Endothelial cell of umbilical vein (primary cell): ENCODE measurements at regions not wholly inside any gene's neighbourhood (a gene's known extent, or its start where the extent isn't known, plus 50 kb on each side); places are given as distances from the start of the nearest gene placed in this dataset.

Experiments used
- POLR2A ChIP-seq: IDR thresholded peaks from 2 replicates; pipeline ENCODE4 v1.6.1; 2012; ENCODE audit warnings: low read depth, mild to moderate bottlenecking, control low read depth, low read length
- POLR2AphosphoS5 ChIP-seq: IDR thresholded peaks from 2 replicates; pipeline ENCODE4 v1.6.1; 2012; ENCODE audit warnings: low read depth, mild to moderate bottlenecking, control low read depth, low read length, moderate library complexity; ENCODE audit not compliant: insufficient read depth
- TF ChIP-seq, protein P1 (sequence below), 2 donors: IDR thresholded peaks; 1 replicate in 1 of 2; 2 replicates in 1 of 2; pipeline ENCODE4 v1.5.1; 2011; ENCODE audit warnings: low read length in 2 of 2, mild to moderate bottlenecking in 2 of 2, moderate library complexity in 2 of 2, control low read depth in 1 of 2, inconsistent platforms in 1 of 2, low read depth in 1 of 2; ENCODE audit not compliant: insufficient read depth in 1 of 2; ENCODE audit errors: extremely low read depth in 1 of 2
- TF ChIP-seq, protein P2 (sequence below): IDR thresholded peaks from 2 replicates; pipeline ENCODE4 v1.6.1; 2011; ENCODE audit not compliant: insufficient read depth, insufficient read length

DNA sequence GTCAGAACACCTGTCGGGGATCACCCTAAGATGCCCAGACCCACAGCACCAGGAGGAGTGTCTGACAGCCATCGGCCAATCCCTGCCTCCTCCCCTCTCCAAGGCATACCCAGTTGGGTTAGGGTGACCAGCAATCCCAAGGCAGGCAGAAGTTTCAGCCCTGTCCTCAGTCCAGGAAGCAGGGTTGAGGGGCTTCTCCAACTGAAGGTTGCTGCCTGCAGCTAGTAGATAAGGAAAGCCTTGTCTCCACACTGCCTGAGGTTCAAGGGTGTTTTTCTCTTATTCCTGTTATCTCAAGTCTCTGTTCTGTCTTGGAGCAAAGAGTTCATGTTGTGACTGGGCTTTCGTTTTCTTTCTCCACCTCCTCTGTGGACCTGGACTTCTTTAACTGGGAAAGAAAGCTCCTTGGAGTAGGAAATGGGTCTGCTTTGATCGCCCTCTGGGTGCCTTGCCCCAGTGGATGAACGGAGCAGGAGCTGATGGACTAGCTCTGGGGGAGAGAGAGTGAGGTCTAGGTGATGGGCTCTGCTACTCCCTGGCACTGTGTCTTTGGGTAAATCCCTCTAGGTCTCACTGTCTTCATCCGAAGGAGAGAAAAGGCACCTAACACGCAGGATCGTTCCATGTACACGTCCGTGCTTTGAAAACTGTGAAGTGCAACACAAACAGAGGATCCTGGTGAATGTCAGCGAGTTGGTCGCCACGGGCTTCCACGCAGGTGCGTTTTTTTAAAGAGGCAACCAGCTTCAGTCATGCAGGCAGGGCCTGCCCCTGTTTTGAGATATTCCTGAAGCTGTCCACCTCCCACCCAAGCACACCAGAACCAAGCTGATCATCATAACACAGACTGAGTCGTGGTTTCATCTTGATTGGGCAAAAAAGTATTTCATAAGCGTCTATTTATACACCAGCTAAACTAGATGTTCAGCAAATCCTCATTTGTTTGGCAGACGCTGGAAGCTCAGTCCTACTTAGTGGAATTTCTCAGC is 52.5 kb upstream of the FOXN3 start:
- TF ChIP-seq, protein P1, sequence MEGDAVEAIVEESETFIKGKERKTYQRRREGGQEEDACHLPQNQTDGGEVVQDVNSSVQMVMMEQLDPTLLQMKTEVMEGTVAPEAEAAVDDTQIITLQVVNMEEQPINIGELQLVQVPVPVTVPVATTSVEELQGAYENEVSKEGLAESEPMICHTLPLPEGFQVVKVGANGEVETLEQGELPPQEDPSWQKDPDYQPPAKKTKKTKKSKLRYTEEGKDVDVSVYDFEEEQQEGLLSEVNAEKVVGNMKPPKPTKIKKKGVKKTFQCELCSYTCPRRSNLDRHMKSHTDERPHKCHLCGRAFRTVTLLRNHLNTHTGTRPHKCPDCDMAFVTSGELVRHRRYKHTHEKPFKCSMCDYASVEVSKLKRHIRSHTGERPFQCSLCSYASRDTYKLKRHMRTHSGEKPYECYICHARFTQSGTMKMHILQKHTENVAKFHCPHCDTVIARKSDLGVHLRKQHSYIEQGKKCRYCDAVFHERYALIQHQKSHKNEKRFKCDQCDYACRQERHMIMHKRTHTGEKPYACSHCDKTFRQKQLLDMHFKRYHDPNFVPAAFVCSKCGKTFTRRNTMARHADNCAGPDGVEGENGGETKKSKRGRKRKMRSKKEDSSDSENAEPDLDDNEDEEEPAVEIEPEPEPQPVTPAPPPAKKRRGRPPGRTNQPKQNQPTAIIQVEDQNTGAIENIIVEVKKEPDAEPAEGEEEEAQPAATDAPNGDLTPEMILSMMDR (IDR thresholded peaks at IDR 0.05; ENCODE audit: extremely low read depth in 1 of 2, insufficient read depth in 1 of 2, low read depth in 1 of 2, low read length in 2 of 2): no peak
- TF ChIP-seq POLR2AphosphoS5 (no peak), POLR2A (no peak)
- TF ChIP-seq, protein P2, sequence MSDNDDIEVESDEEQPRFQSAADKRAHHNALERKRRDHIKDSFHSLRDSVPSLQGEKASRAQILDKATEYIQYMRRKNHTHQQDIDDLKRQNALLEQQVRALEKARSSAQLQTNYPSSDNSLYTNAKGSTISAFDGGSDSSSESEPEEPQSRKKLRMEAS: no peak
